Kidney epithelial cell (primary cell): ENCODE measurements at regions not wholly inside any gene's neighbourhood (a gene's known extent, or its start where the extent isn't known, plus 50 kb on each side); places are given as distances from the start of the nearest gene placed in this dataset.

Experiments used
- DNase-seq: peaks from one replicate; pipeline ENCODE4 v3.0.0-alpha.2; 2010; ENCODE audit warnings: low read depth
- H3K27me3 ChIP-seq: 2 replicates; pipeline ENCODE4 v1.6.0; 2011; ENCODE audit warnings: low read length; ENCODE audit not compliant: control insufficient read depth, insufficient read depth
- H3K36me3 ChIP-seq: 2 replicates; pipeline ENCODE4 v1.5.1; 2011; ENCODE audit warnings: low read length; ENCODE audit not compliant: control insufficient read depth, insufficient read depth
- H3K4me3 ChIP-seq: 2 replicates; pipeline ENCODE4 v1.5.1; 2011; ENCODE audit warnings: low read depth, mild to moderate bottlenecking, control low read depth, low read length
- CTCF ChIP-seq: IDR thresholded peaks from 2 replicates; pipeline ENCODE4 v1.5.1; 2011; ENCODE audit warnings: mild to moderate bottlenecking, moderate library complexity, low read length, control low read depth, inconsistent platforms; ENCODE audit not compliant: insufficient read depth, poor library complexity, severe bottlenecking

- TF ChIP-seq CTCF: no peak
- Histone ChIP-seq H3K4me3 (no peak overlapping the region), H3K27me3 (no peaks in the 10 kb centered on the region), H3K36me3 (no peaks in the 10 kb centered on the region)
- no peak for DNase-seq
Measured at GRCh38 chr2:211113334-211114175, 557.2 kb downstream of the CPS1 start.

- TF ChIP-seq CTCF: no peak
- no peak for DNase-seq
Measured at GRCh38 chr2:211114826-211115455, 558.5 kb downstream of the CPS1 start.

GRCh38 chr2:211117026-211117425 lies 560.6 kb downstream of the CPS1 start:
- no peaks in the 10 kb centered on the region for H3K36me3 ChIP-seq
- no peak for DNase-seq
- H3K4me3 ChIP-seq: no peak overlapping the region
- no peak for TF ChIP-seq CTCF
- H3K27me3 ChIP-seq: no peaks in the 10 kb centered on the region

More at GRCh38 chr2:211114826-211115455, 558.5 kb downstream of the CPS1 start:
- Histone ChIP-seq H3K36me3 (no peaks in the 10 kb centered on the region), H3K4me3 (no peak overlapping the region), H3K27me3 (no peaks in the 10 kb centered on the region)

DNA sequence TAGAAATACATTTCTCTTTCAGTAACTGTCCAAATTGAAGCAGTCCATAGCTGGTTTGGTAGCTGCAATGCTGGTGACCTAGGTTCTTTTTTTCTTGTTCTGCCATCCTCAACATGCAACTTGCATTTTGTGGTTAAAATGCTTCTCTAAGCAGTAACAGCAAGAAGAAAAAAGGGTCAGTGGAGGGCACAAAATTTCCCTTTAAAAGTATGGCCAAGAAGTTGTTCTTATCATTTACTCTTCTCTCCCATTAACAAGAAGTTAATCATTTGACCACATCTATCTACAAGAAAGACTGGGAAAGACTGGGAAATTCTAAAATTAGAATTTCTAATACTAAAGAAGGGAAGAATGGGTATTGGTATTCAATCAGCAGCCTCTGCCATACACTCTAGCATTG lies 569.9 kb downstream of the CPS1 start:
- DNase-seq: no peak
- Histone ChIP-seq H3K27me3 (no peaks in the 10 kb centered on the region), H3K4me3 (no peak overlapping the region), H3K36me3 (no peaks in the 10 kb centered on the region)
- TF ChIP-seq CTCF: no peak

GRCh38 chr2:211127501-211127900 lies 571.1 kb downstream of the CPS1 start:
- TF ChIP-seq CTCF: no peak
- DNase-seq: no peak
- Histone ChIP-seq H3K4me3 (no peak overlapping the region), H3K27me3 (no peaks in the 10 kb centered on the region), H3K36me3 (no peaks in the 10 kb centered on the region)
